ENCODE measurements at regions not wholly inside any gene's neighbourhood (a gene's known extent, or its start where the extent isn't known, plus 50 kb on each side); places are given as distances from the start of the nearest gene placed in this dataset.

GRCh38 chr2:19140463-19141208 is 217.8 kb downstream of the OSR1 start (continued):
- TF ChIP-seq ZBTB10 (CRISPR knock-in tag; IDR thresholded peaks at IDR 0.05; ENCODE audit: borderline replicate concordance) (no peak), ZNF235 (CRISPR knock-in tag; IDR thresholded peaks at IDR 0.05; ENCODE audit: borderline replicate concordance) (no peak), ATAD3A (CRISPR knock-in tag; IDR thresholded peaks at IDR 0.05) (no peak), BCLAF1 (IDR thresholded peaks at IDR 0.05) (no peak), E2F5 (CRISPR knock-in tag; conservative IDR thresholded peaks at IDR 0.05) (no peak), ZGPAT (CRISPR knock-in tag; IDR thresholded peaks at IDR 0.05) (peak; percentile 94), TRAFD1 (CRISPR knock-in tag; IDR thresholded peaks at IDR 0.05; ENCODE audit: borderline replicate concordance) (no peak), PBX3 (CRISPR knock-in tag; IDR thresholded peaks at IDR 0.05; ENCODE audit: borderline replicate concordance) (no peak), MED8 (CRISPR knock-in tag; IDR thresholded peaks at IDR 0.05; ENCODE audit: insufficient replicate concordance) (no peak), PLSCR1 (CRISPR knock-in tag; IDR thresholded peaks at IDR 0.05; ENCODE audit: borderline replicate concordance) (no peak), MED13 (CRISPR knock-in tag; IDR thresholded peaks at IDR 0.05) (no peak), ZBTB7A (CRISPR knock-in tag; IDR thresholded peaks at IDR 0.05) (peak; percentile 52; the same call in 1 of the 2 replicates), KDM3A (CRISPR knock-in tag; IDR thresholded peaks at IDR 0.05; ENCODE audit: low read depth) (0 out of 2 replicates have a peak, but pooled peaks have one; percentile 63), ZNF280B (CRISPR knock-in tag; IDR thresholded peaks at IDR 0.05; ENCODE audit: borderline replicate concordance) (no peak)
